PC-9 (cell line): ENCODE measurements at regions not wholly inside any gene's neighbourhood (a gene's known extent, or its start where the extent isn't known, plus 50 kb on each side); places are given as distances from the start of the nearest gene placed in this dataset.

Experiments used
- CTCF ChIP-seq: fragments of 200-600 bp; sonication (generic); conservative IDR thresholded peaks from 2 replicates; pipeline ENCODE4 v1.6.1; 2017; ENCODE audit warnings: mixed run types, antibody characterized with exemption, mild to moderate bottlenecking, moderate library complexity
- EZH2 ChIP-seq: fragments of 200-600 bp; sonication (generic); IDR thresholded peaks from 2 replicates; pipeline ENCODE4 v1.8.0; 2017; ENCODE audit warnings: antibody characterized with exemption, low read depth

- TF ChIP-seq CTCF, result no peak
- TF ChIP-seq EZH2, result no peak
Observed at GRCh38 chr10:61151059-61151458, 207.1 kb upstream of the RHOBTB1 start.
